ENCODE measurements at regions not wholly inside any gene's neighbourhood (a gene's known extent, or its start where the extent isn't known, plus 50 kb on each side); places are given as distances from the start of the nearest gene placed in this dataset.
"Not testable (repeated sequence)": the region's sequence is repeated elsewhere in the genome, so short reads cannot be mapped to it uniquely, and the experiment has no call there.

DNA sequence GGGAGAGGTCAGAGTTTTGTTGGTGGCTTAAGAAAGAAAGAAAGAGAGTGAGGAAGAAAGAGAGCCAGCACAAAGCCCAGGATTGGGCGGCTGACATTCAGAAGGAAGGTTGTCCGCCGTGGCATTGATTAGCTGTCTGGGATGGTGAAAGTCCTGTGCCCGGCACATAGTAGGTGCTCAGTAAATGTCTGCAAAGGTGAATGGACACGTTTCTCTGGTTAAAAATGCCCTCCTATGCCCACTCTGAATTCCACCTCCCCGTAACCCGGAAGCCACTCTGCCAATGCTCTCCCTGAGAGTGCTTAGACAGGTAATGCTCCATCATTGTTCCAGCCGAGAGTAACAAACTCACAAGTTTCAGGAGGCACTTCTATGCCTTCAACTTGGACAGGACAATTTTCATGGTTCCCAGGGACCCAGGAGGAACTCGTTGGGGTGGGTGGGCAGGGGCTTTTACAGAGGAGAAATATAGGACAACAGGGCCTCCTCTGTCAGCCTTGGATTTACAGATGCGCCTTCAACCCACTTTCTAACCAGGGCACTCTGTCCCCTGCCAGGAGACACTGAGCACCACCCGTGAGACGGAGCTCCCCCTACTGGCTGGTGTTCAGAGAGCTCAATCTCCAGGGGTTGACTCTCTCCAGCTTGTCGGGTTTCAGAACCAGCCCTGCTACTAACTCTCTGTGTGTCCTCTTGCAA is 411.5 kb upstream of the ZMIZ1 start:
- Histone ChIP-seq H3K36me3 (ENCODE audit: insufficient read depth, low read length) (no peaks in the 10 kb centered on the region), H3K9ac (ENCODE audit: insufficient read length) (no peak overlapping the region), H3K4me3 (no peak overlapping the region), H3K27ac (no peak overlapping the region), H3K9me3 (ENCODE audit: low read depth, low read length) (no peaks in the 10 kb centered on the region)
- TF ChIP-seq POLR2AphosphoS5 (IDR thresholded peaks at IDR 0.05; ENCODE audit: borderline replicate concordance, low read depth, low read length) (no peak), FOXP2 (optimal IDR thresholded peaks at IDR 0.05; ENCODE audit: control extremely low read depth, extremely low read length, insufficient read depth) (no peak), EZH2 (IDR thresholded peaks at IDR 0.05) (no peak)
- DNase-seq (ENCODE audit: low read depth, low spot score), result no peak

DNA sequence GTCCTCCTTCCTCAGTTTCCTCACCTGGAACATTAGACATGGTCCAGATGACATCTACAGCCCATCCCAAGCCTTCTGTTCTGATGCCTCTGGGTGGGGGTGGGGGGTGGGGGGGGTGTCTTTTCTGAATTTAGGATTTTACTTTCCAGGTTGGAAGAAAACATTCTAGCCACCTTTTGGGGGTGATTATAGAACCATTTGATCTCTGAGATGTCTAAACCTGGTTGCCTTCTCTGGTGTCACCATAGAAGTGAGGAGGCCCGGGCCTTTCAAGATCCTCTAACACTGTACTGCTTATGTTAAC is 411.0 kb upstream of the ZMIZ1 start:
- no peak overlapping the region for H3K27ac ChIP-seq
- H3K4me3 ChIP-seq, result no peak overlapping the region
- no peaks in the 10 kb centered on the region for H3K9me3 ChIP-seq (ENCODE audit: low read depth, low read length)
- no peak for TF ChIP-seq FOXP2 (optimal IDR thresholded peaks at IDR 0.05; ENCODE audit: control extremely low read depth, extremely low read length, insufficient read depth)
- no peak for TF ChIP-seq EZH2 (IDR thresholded peaks at IDR 0.05)
- TF ChIP-seq POLR2AphosphoS5 (IDR thresholded peaks at IDR 0.05; ENCODE audit: borderline replicate concordance, low read depth, low read length), result no peak
- DNase-seq (ENCODE audit: low read depth, low spot score), result no peak
- no peaks in the 10 kb centered on the region for H3K36me3 ChIP-seq (ENCODE audit: insufficient read depth, low read length)
- no peak overlapping the region for H3K9ac ChIP-seq (ENCODE audit: insufficient read length)

GRCh38 chr10:78658645-78659597 is 409.8 kb upstream of the ZMIZ1 start:
- H3K36me3 ChIP-seq (ENCODE audit: insufficient read depth, low read length), result no peaks in the 10 kb centered on the region
- no peak for DNase-seq (ENCODE audit: low read depth, low spot score)
- H3K4me3 ChIP-seq, result no peak overlapping the region
- H3K27ac ChIP-seq, result no peak overlapping the region
- H3K9me3 ChIP-seq (ENCODE audit: low read depth, low read length), result no peaks in the 10 kb centered on the region
- TF ChIP-seq POLR2AphosphoS5 (IDR thresholded peaks at IDR 0.05; ENCODE audit: borderline replicate concordance, low read depth, low read length), result no peak
- TF ChIP-seq EZH2 (IDR thresholded peaks at IDR 0.05), result no peak
- TF ChIP-seq FOXP2 (optimal IDR thresholded peaks at IDR 0.05; ENCODE audit: control extremely low read depth, extremely low read length, insufficient read depth), result no peak
- no peak overlapping the region for H3K9ac ChIP-seq (ENCODE audit: insufficient read length)

GRCh38 chr10:78659598-78659967 is 409.2 kb upstream of the ZMIZ1 start:
- Histone ChIP-seq H3K4me3 (no peak overlapping the region), H3K36me3 (ENCODE audit: insufficient read depth, low read length) (no peaks in the 10 kb centered on the region), H3K9me3 (ENCODE audit: low read depth, low read length) (no peaks in the 10 kb centered on the region), H3K9ac (ENCODE audit: insufficient read length) (no peak overlapping the region), H3K27ac (no peak overlapping the region)
- no peak for TF ChIP-seq FOXP2 (optimal IDR thresholded peaks at IDR 0.05; ENCODE audit: control extremely low read depth, extremely low read length, insufficient read depth)
- TF ChIP-seq POLR2AphosphoS5 (IDR thresholded peaks at IDR 0.05; ENCODE audit: borderline replicate concordance, low read depth, low read length), result no peak
- no peak for TF ChIP-seq EZH2 (IDR thresholded peaks at IDR 0.05)
- no peak for DNase-seq (ENCODE audit: low read depth, low spot score)

- Histone ChIP-seq H3K9me3 (ENCODE audit: low read depth, low read length) (no peaks in the 10 kb centered on the region), H3K27ac (no peak overlapping the region), H3K36me3 (ENCODE audit: insufficient read depth, low read length) (no peaks in the 10 kb centered on the region), H3K9ac (ENCODE audit: insufficient read length) (no peak overlapping the region), H3K4me3 (no peak overlapping the region)
- TF ChIP-seq EZH2 (IDR thresholded peaks at IDR 0.05) (no peak), FOXP2 (optimal IDR thresholded peaks at IDR 0.05; ENCODE audit: control extremely low read depth, extremely low read length, insufficient read depth) (no peak), POLR2AphosphoS5 (IDR thresholded peaks at IDR 0.05; ENCODE audit: borderline replicate concordance, low read depth, low read length) (no peak)
- DNase-seq (ENCODE audit: low read depth, low spot score), result no peak
Observed at GRCh38 chr10:78660446-78661106, 408.2 kb upstream of the ZMIZ1 start.

GRCh38 chr10:78663721-78664120 is 405.0 kb upstream of the ZMIZ1 start:
- no peak overlapping the region for H3K9ac ChIP-seq (ENCODE audit: insufficient read length)
- H3K27ac ChIP-seq, result no peak overlapping the region
- H3K4me3 ChIP-seq, result no peak overlapping the region
- H3K9me3 ChIP-seq (ENCODE audit: low read depth, low read length), result no peaks in the 10 kb centered on the region
- no peak for DNase-seq (ENCODE audit: low read depth, low spot score)
- no peaks in the 10 kb centered on the region for H3K36me3 ChIP-seq (ENCODE audit: insufficient read depth, low read length)
- TF ChIP-seq EZH2 (IDR thresholded peaks at IDR 0.05) (no peak), POLR2AphosphoS5 (IDR thresholded peaks at IDR 0.05; ENCODE audit: borderline replicate concordance, low read depth, low read length) (no peak), FOXP2 (optimal IDR thresholded peaks at IDR 0.05; ENCODE audit: control extremely low read depth, extremely low read length, insufficient read depth) (no peak)

GRCh38 chr10:78664929-78665553 is 403.7 kb upstream of the ZMIZ1 start:
- Histone ChIP-seq H3K36me3 (ENCODE audit: insufficient read depth, low read length) (no peaks in the 10 kb centered on the region), H3K27ac (no peak overlapping the region), H3K4me3 (no peak overlapping the region), H3K9me3 (ENCODE audit: low read depth, low read length) (no peaks in the 10 kb centered on the region), H3K9ac (ENCODE audit: insufficient read length) (no peak overlapping the region)
- TF ChIP-seq POLR2AphosphoS5 (IDR thresholded peaks at IDR 0.05; ENCODE audit: borderline replicate concordance, low read depth, low read length), result no peak
- TF ChIP-seq EZH2 (IDR thresholded peaks at IDR 0.05), result no peak
- TF ChIP-seq FOXP2 (optimal IDR thresholded peaks at IDR 0.05; ENCODE audit: control extremely low read depth, extremely low read length, insufficient read depth), result no peak
- DNase-seq (ENCODE audit: low read depth, low spot score), result no peak

- H3K27ac ChIP-seq, result no peak overlapping the region
- no peaks in the 10 kb centered on the region for H3K36me3 ChIP-seq (ENCODE audit: insufficient read depth, low read length)
- no peak overlapping the region for H3K4me3 ChIP-seq
- TF ChIP-seq EZH2 (IDR thresholded peaks at IDR 0.05), result no peak
- no peak for TF ChIP-seq FOXP2 (optimal IDR thresholded peaks at IDR 0.05; ENCODE audit: control extremely low read depth, extremely low read length, insufficient read depth)
- TF ChIP-seq POLR2AphosphoS5 (IDR thresholded peaks at IDR 0.05; ENCODE audit: borderline replicate concordance, low read depth, low read length), result no peak
- DNase-seq (ENCODE audit: low read depth, low spot score), result no peak
- H3K9me3 ChIP-seq (ENCODE audit: low read depth, low read length), result no peaks in the 10 kb centered on the region
- no peak overlapping the region for H3K9ac ChIP-seq (ENCODE audit: insufficient read length)
Observed at GRCh38 chr10:78672918-78673317, 395.8 kb upstream of the ZMIZ1 start.

GRCh38 chr10:78681141-78681540 is 387.6 kb upstream of the ZMIZ1 start:
- not testable (repeated sequence) for H3K36me3 ChIP-seq (ENCODE audit: insufficient read depth, low read length); H3K4me3 ChIP-seq; H3K27ac ChIP-seq; H3K9me3 ChIP-seq (ENCODE audit: low read depth, low read length); DNase-seq (ENCODE audit: low read depth, low spot score); H3K9ac ChIP-seq (ENCODE audit: insufficient read length)

DNA sequence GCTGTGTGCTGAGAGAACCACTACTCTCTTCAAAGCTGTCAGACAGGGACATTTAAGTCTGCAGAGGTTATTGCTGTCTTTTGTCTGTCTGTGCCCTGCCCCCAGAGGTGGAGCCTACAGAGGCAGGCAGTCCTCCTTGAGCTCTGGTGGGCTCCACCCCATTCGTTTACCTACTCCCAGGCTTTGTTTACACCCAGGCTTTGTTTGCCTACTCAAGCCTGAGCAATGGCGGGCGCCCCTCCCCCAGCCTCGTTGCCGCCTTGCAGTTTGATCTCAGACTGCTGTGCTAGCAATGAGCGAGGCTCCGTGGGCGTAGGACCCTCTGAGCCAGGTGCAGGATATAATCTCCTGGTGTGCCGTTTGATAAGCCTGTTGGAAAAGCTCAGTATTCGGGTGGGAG is 386.8 kb upstream of the ZMIZ1 start:
- H3K36me3 ChIP-seq (ENCODE audit: insufficient read depth, low read length); H3K4me3 ChIP-seq; H3K9me3 ChIP-seq (ENCODE audit: low read depth, low read length); H3K27ac ChIP-seq; H3K9ac ChIP-seq (ENCODE audit: insufficient read length); DNase-seq (ENCODE audit: low read depth, low spot score): not testable (repeated sequence)

Data from SK-N-MC (cell line).